KMS-11 (cell line): ENCODE measurements at regions not wholly inside any gene's neighbourhood (a gene's known extent, or its start where the extent isn't known, plus 50 kb on each side); places are given as distances from the start of the nearest gene placed in this dataset.

ENCODE experiments used
- H2AFZ ChIP-seq: fragments of 200-600 bp; sonication (generic); 2 replicates; pipeline ENCODE4 v1.6.1; 2016; ENCODE audit warnings: antibody characterized with exemption, mixed run types, low read depth
- H3K27ac ChIP-seq: fragments of 200-600 bp; sonication (generic); 2 replicates; pipeline ENCODE4 v1.6.1; 2016; ENCODE audit warnings: mild to moderate bottlenecking, mixed run types
- H3K27me3 ChIP-seq: fragments of 200-600 bp; sonication (generic); 2 replicates; pipeline ENCODE4 v1.6.1; 2017; ENCODE audit warnings: mild to moderate bottlenecking, low read depth, mixed run types, moderate library complexity; ENCODE audit not compliant: insufficient read depth
- H3K36me3 ChIP-seq: fragments of 200-600 bp; sonication (generic); 2 replicates; pipeline ENCODE4 v1.6.1; 2017; ENCODE audit warnings: mild to moderate bottlenecking, mixed run types; ENCODE audit not compliant: insufficient read depth
- H3K4me1 ChIP-seq: fragments of 200-600 bp; sonication (generic); 2 replicates; pipeline ENCODE4 v1.6.1; 2016; ENCODE audit warnings: mild to moderate bottlenecking, low read depth, mixed run types; ENCODE audit not compliant: poor library complexity, severe bottlenecking
- H3K4me2 ChIP-seq: fragments of 200-600 bp; sonication (generic); 2 replicates; pipeline ENCODE4 v1.7.0; 2016; ENCODE audit warnings: mild to moderate bottlenecking, mixed run types
- H3K4me3 ChIP-seq: fragments of 200-600 bp; sonication (generic); IDR thresholded peaks from 2 replicates; pipeline ENCODE4 v1.6.1; 2017; ENCODE audit warnings: low read depth, low read length, mixed read lengths; ENCODE audit not compliant: insufficient read depth
- H3K79me2 ChIP-seq: fragments of 200-600 bp; sonication (generic); 2 replicates; pipeline ENCODE4 v1.6.1; 2016; ENCODE audit warnings: low read depth, mixed run types; ENCODE audit not compliant: insufficient read depth
- H3K9ac ChIP-seq: fragments of 200-600 bp; sonication (generic); 2 replicates; pipeline ENCODE4 v1.6.1; 2016; ENCODE audit warnings: mild to moderate bottlenecking, mixed run types
- H4K20me1 ChIP-seq: fragments of 200-600 bp; sonication (generic); 2 replicates; pipeline ENCODE4 v1.6.1; 2016; ENCODE audit warnings: mild to moderate bottlenecking, mixed run types; ENCODE audit not compliant: insufficient read depth
- CTCF ChIP-seq: fragments of 200-600 bp; sonication (generic); conservative IDR thresholded peaks from 2 replicates; pipeline ENCODE4 v1.6.1; 2017; ENCODE audit warnings: low read depth, mild to moderate bottlenecking, antibody characterized with exemption, low read length, moderate library complexity, mixed read lengths

GRCh38 chr15:70503073-70503745, 260.1 kb downstream of the UACA start:
- no peaks in the 10 kb centered on the region for H4K20me1 ChIP-seq
- H3K27ac ChIP-seq = peak overlapping the region; percentile 95
- 0 out of 2 replicates have a peak overlapping the region, but pooled peaks have one; percentile 23 for H2AFZ ChIP-seq
- H3K27me3 ChIP-seq = no peaks in the 10 kb centered on the region
- no peak overlapping the region for H3K4me3 ChIP-seq
- H3K79me2 ChIP-seq = no peaks in the 10 kb centered on the region
- TF ChIP-seq CTCF = no peak
- peak overlapping the region; percentile 91 for H3K4me2 ChIP-seq
- peaks cover 72% of the 10 kb centered on the region for H3K4me1 ChIP-seq
- no peaks in the 10 kb centered on the region for H3K36me3 ChIP-seq
- H3K9ac ChIP-seq = peak overlapping the region; percentile 69; the same call in 1 of the 2 replicates

- peak overlapping the region; percentile 91 for H3K4me2 ChIP-seq
These were observed 260.8 kb downstream of the UACA start for GRCh38 chr15:70502529-70502928.

GRCh38 chr15:70501849-70502248, 261.5 kb downstream of the UACA start:
- Histone ChIP-seq H3K79me2 (no peaks in the 10 kb centered on the region), H3K9ac (no peak overlapping the region), H4K20me1 (no peaks in the 10 kb centered on the region), H3K36me3 (no peaks in the 10 kb centered on the region), H3K4me2 (peak overlapping the region; percentile 35; the same call in 1 of the 2 replicates), H3K27me3 (no peaks in the 10 kb centered on the region), H3K4me3 (no peak overlapping the region), H3K27ac (no peak overlapping the region; the same call in 1 of the 2 replicates), H3K4me1 (peaks cover 69% of the 10 kb centered on the region), H2AFZ (no peak overlapping the region)
- no peak for TF ChIP-seq CTCF

More at GRCh38 chr15:70502529-70502928, 260.8 kb downstream of the UACA start:
- no peaks in the 10 kb centered on the region for H4K20me1 ChIP-seq
- H2AFZ ChIP-seq = no peak overlapping the region
- H3K9ac ChIP-seq = no peak overlapping the region
- H3K79me2 ChIP-seq = no peaks in the 10 kb centered on the region
- H3K4me1 ChIP-seq = peaks cover 71% of the 10 kb centered on the region
- H3K36me3 ChIP-seq = no peaks in the 10 kb centered on the region
- H3K4me3 ChIP-seq = no peak overlapping the region
- TF ChIP-seq CTCF = no peak
- H3K27me3 ChIP-seq = no peaks in the 10 kb centered on the region
- H3K27ac ChIP-seq = peak overlapping the region; percentile 95; the same call in 1 of the 2 replicates

- Histone ChIP-seq H3K4me2 (no peak overlapping the region; the same call in 1 of the 2 replicates), H3K79me2 (no peaks in the 10 kb centered on the region), H3K4me1 (peaks cover 69% of the 10 kb centered on the region), H4K20me1 (no peaks in the 10 kb centered on the region), H2AFZ (no peak overlapping the region), H3K4me3 (no peak overlapping the region), H3K9ac (no peak overlapping the region), H3K27ac (no peak overlapping the region; the same call in 1 of the 2 replicates), H3K27me3 (no peaks in the 10 kb centered on the region), H3K36me3 (no peaks in the 10 kb centered on the region)
- no peak for TF ChIP-seq CTCF
These were observed 262.1 kb downstream of the UACA start for GRCh38 chr15:70501121-70501727.
